NCI-H2171 (cell line): ENCODE measurements at regions not wholly inside any gene's neighbourhood (a gene's known extent, or its start where the extent isn't known, plus 50 kb on each side); places are given as distances from the start of the nearest gene placed in this dataset.
"Not testable (repeated sequence)": the region's sequence is repeated elsewhere in the genome, so short reads cannot be mapped to it uniquely, and the experiment has no call there.

Experiments used
- DNase-seq: peaks from one replicate; lab custom pipeline; 2025; lab: John Stamatoyannopoulos, UW

DNA sequence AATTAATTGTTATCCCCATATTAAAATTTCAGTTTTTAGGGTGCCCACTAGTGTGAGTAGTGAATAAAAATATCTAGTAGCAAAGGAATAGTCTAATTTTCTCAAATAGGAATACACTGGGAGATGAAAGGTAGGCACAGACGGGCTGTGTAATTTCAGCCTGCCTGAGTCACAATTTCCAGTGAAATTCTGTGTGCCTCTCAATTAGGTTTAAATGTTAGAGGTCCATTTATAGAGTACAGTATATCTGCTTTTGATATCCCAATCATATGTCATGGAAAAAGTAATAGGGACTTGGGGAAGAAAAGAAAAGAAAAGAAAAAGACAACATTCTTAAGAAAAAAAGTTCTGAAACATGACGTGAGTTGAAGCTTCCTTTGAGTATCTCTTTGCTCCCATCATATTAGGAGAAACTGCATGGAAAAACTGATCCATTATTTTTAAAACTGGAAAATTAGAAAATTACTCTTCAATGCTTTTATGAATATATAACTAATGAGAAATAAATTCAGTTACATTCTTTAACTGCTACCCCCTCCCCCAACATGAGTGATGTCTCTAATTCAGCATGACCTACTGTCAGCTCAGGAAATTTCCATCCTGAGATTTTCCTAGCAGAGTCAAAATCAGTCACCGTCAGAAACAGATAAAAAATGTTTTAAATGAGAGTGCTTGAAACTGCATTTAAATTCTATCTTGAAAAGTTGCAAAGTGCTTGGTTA lies 473.8 kb upstream of the HSF2 start:
- DNase-seq = no peak

DNA sequence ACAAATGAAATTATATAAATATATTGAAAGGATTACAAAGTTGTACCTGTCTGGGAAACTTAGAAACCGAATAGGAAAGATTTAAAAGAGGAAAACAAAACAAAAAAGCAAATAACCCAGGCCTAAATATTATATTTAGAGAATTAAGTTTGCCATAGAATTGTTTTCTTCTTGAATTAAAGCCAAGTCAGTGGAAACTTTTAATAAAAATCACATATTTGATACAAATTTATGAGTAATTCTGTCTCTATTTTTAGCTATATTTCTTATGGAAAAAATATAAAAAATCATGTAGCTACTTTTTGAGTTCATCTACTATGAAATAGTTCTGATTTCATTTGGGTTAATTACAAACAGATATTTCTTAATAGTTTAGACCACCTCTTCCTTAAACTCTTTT lies 470.2 kb upstream of the HSF2 start:
- DNase-seq = no peak

- no peak for DNase-seq
Measured at GRCh38 chr6:121932076-121932991, 467.1 kb upstream of the HSF2 start.

DNA sequence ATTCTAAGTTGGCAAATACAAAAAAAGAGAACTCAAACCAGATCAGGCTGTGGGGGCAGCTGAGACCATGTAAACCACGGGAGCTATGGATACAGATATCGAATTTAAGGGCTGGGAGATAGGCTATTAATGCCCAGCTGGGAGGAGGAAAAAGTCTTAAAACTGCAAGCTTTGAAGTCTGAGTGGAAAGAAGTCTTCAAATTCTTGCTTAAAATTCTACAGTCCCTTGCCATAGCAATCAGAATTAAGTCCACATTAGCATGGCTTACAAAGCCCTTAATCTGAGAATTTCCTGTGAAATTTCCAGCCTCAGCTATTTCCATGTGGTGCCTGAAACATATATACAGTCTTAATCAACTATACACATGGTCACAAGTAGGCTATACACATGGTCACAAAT lies 465.0 kb upstream of the HSF2 start:
- no peak for DNase-seq

DNA sequence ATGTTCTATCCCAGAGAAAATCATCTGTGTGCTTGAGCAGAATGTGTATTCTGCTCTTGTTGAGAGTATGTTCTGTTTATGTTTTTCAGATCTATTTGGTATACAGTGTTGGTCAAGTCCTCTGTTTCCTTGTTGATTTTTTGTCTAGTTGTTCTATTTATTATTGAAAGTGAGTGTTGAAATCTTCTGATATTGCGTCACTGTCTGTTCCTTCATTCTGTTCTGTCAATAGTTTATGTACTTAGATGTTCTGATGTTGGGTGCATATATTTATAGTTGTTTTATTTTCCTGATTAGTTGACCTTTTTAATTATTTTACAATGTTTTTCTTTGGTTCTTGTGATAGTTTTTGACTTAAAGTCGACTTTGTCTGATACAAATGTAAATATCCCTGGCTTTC lies 458.7 kb upstream of the HSF2 start:
- DNase-seq = no peak

- DNase-seq = no peak
Measured at GRCh38 chr6:121944354-121944753, 455.1 kb upstream of the HSF2 start.

GRCh38 chr6:121951123-121951522 lies 448.3 kb upstream of the HSF2 start:
- no peak for DNase-seq

DNA sequence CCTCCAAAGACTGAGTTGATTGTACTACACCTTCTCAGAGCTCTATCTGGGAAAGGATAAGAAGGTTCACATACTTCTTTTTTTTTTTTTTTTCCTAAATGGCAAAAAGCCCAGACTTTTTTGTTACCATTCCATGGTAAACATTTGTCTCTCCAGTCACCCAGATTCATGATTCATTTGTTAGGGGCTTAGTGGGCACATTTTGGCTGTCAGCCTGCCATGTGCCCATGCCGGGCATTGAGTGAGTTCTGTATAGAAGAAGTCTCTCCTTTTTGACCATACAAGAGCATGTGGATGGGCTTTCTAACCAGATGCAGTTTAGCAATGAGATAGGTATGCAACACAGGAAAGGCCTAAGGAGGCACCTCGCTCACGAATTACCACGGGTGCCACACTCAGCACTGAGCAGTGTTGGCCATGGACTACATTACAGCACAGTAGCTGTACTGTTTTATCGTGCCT lies 447.5 kb upstream of the HSF2 start:
- no peak for DNase-seq

GRCh38 chr6:121955401-121955800 lies 444.1 kb upstream of the HSF2 start:
- DNase-seq = not testable (repeated sequence)

- no peak for DNase-seq
Measured at GRCh38 chr6:121956782-121957181, 442.7 kb upstream of the HSF2 start.

GRCh38 chr6:121959501-121959900 lies 440.0 kb upstream of the HSF2 start:
- no peak for DNase-seq

GRCh38 chr6:121961619-121962125 lies 437.8 kb upstream of the HSF2 start:
- no peak for DNase-seq

- DNase-seq = no peak
Measured at GRCh38 chr6:121963826-121964225, 435.6 kb upstream of the HSF2 start.

DNA sequence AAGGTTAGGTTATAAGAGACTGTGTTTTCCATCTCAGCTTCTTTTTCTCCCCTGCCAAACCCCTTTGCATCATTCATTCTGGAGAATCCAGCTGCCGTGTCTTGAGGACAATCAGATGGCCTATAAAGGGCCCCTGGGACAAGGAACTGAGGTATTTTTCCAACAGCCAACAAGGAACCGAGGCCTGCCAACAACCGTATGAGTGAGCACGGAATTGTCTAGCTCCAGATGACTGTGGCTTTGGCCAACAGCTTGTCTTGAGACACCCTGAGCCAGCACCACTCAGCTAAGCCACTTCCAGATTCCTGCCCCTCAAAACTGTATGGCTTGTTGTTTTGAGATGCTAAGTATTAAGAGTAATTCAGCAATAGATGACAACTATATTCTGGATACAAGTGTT lies 433.7 kb upstream of the HSF2 start:
- no peak for DNase-seq

DNA sequence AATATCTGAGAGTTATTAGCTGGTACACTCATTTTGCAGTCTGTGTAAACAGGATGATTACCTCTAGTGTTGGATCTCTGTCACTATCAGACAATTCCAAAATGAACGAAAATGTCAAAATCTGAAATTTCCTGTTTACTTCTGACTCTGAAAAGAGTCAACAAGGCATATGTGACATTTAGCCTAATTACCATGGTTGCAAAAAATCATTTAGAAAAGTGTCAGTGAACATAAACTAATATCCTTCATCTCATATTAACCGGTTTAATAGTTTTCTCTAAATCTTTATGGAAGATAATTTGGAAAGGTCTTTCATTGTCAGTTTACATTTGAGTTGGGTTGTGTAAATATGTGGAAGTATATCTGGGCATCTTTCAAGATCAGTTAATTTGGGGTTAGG lies 431.8 kb upstream of the HSF2 start:
- DNase-seq = no peak

GRCh38 chr6:121971931-121972335 lies 427.5 kb upstream of the HSF2 start:
- DNase-seq = no peak

DNA sequence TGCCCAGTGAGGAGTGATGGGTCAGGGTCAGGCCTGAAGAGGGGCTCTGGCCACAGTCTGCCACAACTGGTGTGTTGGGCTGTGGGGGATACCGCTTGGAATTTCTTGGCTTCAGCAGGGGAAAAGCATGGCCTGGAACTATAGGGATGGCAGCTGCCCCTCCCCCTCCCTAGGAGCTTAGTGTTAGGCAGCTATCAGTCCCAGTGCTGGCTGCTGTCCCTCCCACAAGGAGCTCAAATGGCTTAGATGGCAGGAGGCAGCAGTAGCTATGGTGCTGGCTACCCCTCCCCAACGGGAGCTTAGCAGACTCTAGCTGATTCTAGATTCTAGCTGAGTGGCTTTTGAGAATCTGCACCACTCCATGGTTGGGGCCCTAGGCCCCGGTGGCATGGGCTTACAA lies 414.5 kb upstream of the HSF2 start:
- DNase-seq = no peak

- no peak for DNase-seq
Measured at GRCh38 chr6:121993362-121993761, 406.1 kb upstream of the HSF2 start.

DNA sequence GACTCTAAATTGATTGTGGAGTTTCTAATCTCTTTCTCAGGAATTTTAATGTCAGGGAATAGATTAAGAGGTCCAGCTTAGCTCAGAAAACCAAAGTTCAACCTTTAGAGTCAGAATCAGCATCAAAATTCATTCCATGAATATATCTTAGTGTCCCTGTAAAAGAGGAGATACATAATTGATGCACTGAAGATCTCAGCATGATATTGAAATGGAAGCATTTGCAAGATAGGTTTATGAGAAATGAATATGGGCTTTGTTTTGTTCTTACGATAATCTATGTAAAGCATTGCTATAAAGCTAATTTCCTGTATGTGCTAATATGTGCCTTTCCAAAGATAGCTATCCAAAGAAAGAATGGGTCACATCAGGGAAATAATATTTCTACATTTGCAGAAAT lies 404.5 kb upstream of the HSF2 start:
- DNase-seq = no peak

- no peak for DNase-seq
Measured at GRCh38 chr6:121998631-121999030, 400.8 kb upstream of the HSF2 start.

DNA sequence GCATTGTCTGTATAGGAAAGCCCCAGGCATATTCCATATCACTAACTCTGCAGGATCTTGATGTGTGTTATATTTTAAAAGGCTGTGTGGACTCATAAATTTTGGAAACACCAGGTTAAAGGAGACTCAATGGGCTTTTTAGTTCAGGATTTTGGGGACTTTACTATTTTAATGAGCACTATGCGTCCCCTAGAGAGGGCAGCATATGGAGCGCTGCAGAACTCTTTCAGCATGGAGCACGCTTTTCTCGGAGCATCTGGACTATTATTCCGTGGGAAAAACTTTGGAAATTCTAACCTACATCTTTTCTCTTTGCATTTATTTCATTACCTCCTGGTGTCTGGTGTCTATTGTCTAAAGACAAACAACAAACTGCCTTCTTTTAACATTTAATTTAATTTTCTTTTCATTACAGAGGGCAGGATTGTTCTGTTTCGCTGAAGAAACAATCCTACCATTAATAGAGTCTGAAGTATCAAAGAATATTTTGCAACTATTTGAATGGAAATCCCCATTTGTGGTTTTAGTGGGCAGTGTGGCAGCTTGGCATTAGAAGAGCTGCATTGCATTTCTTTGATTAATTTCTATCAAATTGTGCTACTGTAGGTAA lies 399.9 kb upstream of the HSF2 start:
- peak; percentile 32 for DNase-seq

DNA sequence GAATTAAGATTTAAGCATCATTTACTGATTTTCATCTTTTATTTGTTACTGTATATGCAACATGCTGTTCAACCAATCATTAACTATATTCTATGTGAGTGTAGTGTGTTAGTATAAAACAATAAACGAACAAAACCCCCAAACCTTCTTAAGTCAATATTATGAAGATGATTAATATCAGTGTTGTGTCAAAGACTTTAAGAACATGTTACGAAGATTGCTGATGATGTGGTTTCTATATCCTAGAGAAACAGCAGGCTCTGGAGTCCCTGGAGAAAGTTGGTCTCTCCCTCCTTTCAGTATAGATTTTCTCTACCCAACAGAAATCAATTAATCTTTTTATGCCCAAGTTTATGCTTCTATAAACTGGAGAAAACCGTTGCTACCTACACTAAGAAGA lies 393.8 kb upstream of the HSF2 start:
- DNase-seq = no peak

DNA sequence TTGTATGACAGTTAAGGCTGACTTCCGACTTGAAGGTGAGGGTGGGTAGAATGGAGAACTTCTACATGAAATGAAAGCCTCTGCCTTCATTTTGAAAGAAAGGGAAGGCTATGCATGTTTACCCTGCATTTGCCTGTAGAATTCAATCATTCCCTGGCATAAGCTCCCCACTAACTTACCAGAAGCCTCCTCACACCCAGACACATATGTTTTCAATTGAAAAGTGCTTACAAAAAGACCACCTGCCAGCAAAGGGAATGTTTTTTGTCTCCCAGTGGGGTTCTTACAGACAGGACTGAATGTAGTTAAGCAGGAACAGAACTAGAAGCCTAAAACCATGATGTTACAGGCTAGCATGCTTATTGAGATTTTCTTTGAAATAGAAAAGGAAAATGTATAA lies 392.1 kb upstream of the HSF2 start:
- no peak for DNase-seq
